ENCODE measurements at regions not wholly inside any gene's neighbourhood (a gene's known extent, or its start where the extent isn't known, plus 50 kb on each side); places are given as distances from the start of the nearest gene placed in this dataset.
A peak's percentile ranks its signal among the peaks of the same experiment; 100 is the strongest.

DNA sequence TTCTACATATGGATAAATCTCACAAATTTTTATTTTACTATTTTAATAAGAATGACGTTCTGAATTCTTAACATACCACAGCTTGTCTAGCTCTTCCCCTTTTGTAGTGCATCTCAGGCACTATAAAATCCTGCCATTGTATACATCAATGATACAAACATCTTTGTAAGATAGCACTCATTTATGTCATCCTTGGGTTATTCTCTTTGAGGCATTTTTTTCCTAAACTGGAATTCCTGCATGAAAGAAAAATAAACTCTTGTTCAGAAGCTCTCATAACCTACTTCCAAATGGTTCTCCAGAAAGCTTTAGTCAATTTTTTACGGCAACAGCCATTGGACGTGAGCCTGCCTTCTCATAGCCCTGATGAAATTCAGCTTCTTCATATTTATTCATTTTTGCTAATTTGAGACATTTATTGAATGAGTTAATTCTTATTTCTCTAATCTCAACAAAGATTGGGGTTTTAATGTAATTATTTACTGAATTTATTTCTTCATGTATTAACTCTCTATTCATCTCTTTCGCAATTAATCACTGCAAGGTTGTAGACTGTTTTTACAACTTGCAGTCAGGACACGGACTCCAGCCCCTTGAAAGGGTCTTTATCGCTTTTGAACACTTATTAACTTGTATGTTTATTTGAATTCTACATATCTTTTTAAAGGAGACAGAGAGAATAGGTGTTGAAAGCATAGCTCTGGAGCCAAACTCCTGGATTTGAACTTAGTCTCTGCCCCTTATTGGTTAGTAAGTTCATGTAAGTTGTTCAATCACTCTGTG, 57.6 kb upstream of the PARD3B start:
- DNase-seq, result no peak

DNA sequence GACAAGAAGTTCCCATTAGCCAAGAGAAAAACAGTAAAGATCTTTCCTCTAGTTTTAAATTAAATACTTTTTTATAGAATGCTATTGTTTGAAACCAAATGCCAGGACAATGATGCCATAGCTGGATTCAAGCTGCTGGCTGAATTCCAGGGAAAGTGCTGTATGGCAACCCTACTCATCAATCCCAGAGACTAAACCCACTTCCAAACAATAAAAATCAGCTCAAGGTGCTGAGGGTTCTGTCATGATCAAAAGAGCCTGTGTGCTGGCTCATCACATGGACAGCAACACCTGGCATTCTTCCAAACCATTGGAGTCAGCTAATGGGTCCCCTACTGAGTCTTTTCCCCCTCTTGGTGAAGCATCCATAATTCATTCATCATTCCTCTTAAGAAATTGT, 53.7 kb upstream of the PARD3B start:
- peak; percentile 21 for DNase-seq

DNA sequence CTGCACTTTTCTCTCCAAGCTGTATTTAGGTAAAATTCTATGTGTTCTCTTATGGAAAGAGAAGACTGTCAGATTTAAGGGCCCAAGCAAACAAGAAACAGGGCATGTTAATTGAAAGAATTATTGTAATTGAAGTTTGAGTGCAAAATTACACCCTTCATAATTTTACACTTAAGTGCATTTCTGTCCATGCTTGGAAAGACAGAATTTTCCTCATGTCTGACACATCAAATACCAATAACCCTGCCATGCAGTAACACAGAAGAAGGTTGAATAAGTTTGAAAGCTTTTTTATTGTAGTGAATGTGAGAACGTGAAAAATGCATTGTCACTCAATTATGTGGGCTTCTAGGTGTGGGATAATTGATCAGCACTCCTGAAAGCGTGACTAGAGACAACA, 52.9 kb upstream of the PARD3B start:
- peak; percentile 6 for DNase-seq

DNA sequence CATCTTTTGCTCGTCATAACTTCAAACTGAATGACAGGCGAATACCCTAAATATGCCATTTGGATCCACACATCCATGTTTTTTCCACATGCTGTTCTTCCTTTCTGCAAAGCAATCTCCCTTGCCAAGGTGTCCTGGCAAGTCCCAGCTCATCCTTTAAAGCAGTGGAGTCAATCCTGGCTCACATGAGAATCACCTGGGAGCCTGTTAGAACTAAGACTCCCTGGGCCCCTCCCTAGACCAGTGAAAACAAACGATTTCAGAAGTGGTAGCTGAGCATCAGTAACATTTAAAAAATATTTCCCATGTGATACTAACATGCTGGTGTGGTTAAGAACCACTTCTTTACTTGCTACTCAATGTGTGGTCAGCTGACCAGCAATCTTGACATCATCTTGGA, 50.6 kb upstream of the PARD3B start:
- no peak for DNase-seq

DNA sequence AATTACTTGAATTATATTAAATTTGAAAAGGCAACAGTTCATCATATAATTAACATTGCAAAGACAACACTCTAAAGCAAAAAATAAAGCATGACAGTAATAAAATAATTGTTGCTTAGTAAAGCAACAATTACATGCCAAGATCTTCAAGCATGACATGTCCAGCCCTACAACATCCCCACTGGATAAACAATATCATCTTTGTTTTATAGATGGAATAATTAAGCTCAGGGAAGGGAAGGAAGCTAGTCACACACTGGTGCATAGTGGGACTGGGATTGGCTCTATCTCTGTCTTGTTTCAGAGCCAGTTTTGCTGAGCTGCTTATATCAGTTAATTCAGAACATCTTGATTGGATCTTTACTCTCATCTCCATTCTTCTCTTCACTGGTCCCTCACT, 49.9 kb upstream of the PARD3B start:
- DNase-seq, result no peak

All from DMS79 treated with DMSO at 0.1 percent for 48 hours (cell line).